GM20000 (cell line): ENCODE measurements at regions not wholly inside any gene's neighbourhood (a gene's known extent, or its start where the extent isn't known, plus 50 kb on each side); places are given as distances from the start of the nearest gene placed in this dataset.

ENCODE experiments used
- DNase-seq: peaks from one replicate; pipeline ENCODE4 v3.0.0; 2012; ENCODE audit warnings: low spot score
- TF ChIP-seq, protein P1 (sequence below): IDR thresholded peaks from 2 replicates; pipeline ENCODE4 v1.5.1; 2012; ENCODE audit warnings: mild to moderate bottlenecking, control low read depth; ENCODE audit errors: extremely low read depth, missing control alignments

- DNase-seq, result no peak
- TF ChIP-seq, protein P1, sequence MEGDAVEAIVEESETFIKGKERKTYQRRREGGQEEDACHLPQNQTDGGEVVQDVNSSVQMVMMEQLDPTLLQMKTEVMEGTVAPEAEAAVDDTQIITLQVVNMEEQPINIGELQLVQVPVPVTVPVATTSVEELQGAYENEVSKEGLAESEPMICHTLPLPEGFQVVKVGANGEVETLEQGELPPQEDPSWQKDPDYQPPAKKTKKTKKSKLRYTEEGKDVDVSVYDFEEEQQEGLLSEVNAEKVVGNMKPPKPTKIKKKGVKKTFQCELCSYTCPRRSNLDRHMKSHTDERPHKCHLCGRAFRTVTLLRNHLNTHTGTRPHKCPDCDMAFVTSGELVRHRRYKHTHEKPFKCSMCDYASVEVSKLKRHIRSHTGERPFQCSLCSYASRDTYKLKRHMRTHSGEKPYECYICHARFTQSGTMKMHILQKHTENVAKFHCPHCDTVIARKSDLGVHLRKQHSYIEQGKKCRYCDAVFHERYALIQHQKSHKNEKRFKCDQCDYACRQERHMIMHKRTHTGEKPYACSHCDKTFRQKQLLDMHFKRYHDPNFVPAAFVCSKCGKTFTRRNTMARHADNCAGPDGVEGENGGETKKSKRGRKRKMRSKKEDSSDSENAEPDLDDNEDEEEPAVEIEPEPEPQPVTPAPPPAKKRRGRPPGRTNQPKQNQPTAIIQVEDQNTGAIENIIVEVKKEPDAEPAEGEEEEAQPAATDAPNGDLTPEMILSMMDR, result no peak
Measured at GRCh38 chr5:72559866-72560766, 52.9 kb upstream of the ZNF366 start.

- DNase-seq, result no peak
Measured at GRCh38 chr5:72558383-72558782, 51.2 kb upstream of the ZNF366 start.

GRCh38 chr5:72558046-72558336, 50.8 kb upstream of the ZNF366 start:
- TF ChIP-seq, protein P1, result no peak
- DNase-seq, result no peak

More at GRCh38 chr5:72558383-72558782, 51.2 kb upstream of the ZNF366 start:
- TF ChIP-seq, protein P1, result no peak

DNA sequence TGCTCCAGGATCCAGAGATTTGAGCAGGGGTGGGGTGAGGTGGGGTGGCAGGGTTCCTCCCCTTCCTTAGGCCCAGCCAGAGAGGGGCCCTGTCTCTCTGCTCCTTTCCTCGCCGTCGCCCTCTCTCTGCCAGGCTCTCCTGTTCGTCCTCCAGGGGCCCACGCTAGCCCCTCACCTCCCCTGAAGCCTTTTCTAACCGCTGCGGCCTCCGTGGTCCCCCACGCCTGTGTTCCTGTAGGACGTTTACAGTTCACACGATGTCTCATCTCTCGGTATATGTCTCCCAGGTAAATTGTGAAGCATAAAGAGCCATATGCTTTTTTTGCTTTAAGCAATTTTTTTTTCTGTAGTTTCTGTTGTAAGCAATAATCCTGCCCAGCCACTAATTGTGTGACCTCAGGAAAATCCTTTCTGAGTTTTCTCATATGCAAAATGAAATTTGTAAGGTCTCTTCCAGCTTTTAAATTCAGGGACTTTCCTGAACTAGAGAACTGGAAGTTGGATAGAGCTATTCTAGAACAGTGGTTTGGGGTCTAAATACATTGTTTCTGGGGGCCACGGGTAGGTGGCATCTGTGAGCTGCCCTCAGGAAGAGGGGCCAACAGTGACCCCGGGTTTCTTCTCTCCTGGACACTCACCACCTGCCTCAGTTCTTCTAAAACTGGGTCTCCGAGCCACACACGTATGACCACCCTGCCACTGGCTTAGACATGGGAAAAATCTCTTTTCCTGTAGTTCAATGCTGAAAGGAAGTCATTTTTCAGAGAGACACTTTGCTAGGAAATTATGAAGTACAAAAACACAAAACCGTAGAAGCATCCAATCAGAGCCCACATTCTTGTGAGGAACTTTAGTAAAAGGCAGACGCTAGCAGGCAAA, 50.2 kb upstream of the ZNF366 start:
- no peak for DNase-seq
- TF ChIP-seq, protein P1, result no peak
